Kidney (tissue), 13 donors: ENCODE measurements at regions not wholly inside any gene's neighbourhood (a gene's known extent, or its start where the extent isn't known, plus 50 kb on each side); places are given as distances from the start of the nearest gene placed in this dataset.
A peak's percentile ranks its signal among the peaks of the same experiment; 100 is the strongest.

Experiments used
- DNase-seq, 5 donors: peaks; one replicate each; pipeline ENCODE4 v3.0.0-alpha.2; 2013 to 2020
- FAIRE-seq: peaks from 2 replicates; lab custom pipeline; 2012; peaks lifted over from hg19 to GRCh38; lab: Jason Lieb, UNC
- H3K27ac ChIP-seq, 2 donors: one replicate each; pipeline ENCODE4 v1.7.0; 2013; ENCODE audit warnings: low read depth in 2 of 2, low read length in 2 of 2, inconsistent platforms in 1 of 2
- H3K27me3 ChIP-seq: one replicate; pipeline ENCODE4 v1.7.1; 2013; ENCODE audit warnings: low read length, inconsistent platforms; ENCODE audit not compliant: control insufficient read depth, insufficient read depth
- H3K36me3 ChIP-seq, 3 donors: one replicate each; pipeline versions ENCODE4 v1.7.0 to v1.7.1; 2013; ENCODE audit warnings: low read length in 3 of 3, control low read depth in 1 of 3, inconsistent platforms in 1 of 3; ENCODE audit not compliant: insufficient read depth in 3 of 3, control insufficient read depth in 2 of 3
- H3K4me1 ChIP-seq, 3 donors: one replicate each; pipeline versions ENCODE4 v1.7.0 to v1.7.1; 2013; ENCODE audit warnings: low read length in 3 of 3, inconsistent platforms in 1 of 3, low read depth in 1 of 3; ENCODE audit not compliant: control insufficient read depth in 2 of 3, insufficient read depth in 2 of 3
- H3K4me3 ChIP-seq, 3 donors: one replicate each; pipeline versions ENCODE4 v1.7.0 to v1.8.1; 2013; ENCODE audit warnings: low read length in 3 of 3, control low read depth in 1 of 3, inconsistent platforms in 1 of 3
- H3K9ac ChIP-seq, 3 donors: one replicate each; pipeline versions ENCODE4 v1.7.0 to v1.7.1; 2013; ENCODE audit warnings: low read length in 3 of 3, control low read depth in 1 of 3, inconsistent platforms in 1 of 3
- H3K9me3 ChIP-seq, 3 donors: one replicate each; pipeline versions ENCODE4 v1.7.0 to v1.7.1; 2013; ENCODE audit warnings: low read length in 3 of 3, control low read depth in 1 of 3, inconsistent platforms in 1 of 3; ENCODE audit not compliant: control insufficient read depth in 2 of 3, insufficient read depth in 1 of 3
- CTCF ChIP-seq: IDR thresholded peaks from 3 replicates; pipeline ENCODE4 v1.5.1; 2012; ENCODE audit warnings: mild to moderate bottlenecking, moderate library complexity, borderline replicate concordance; ENCODE audit not compliant: insufficient read depth; ENCODE audit errors: extremely low read depth
- intact Hi-C: fragments of 100-400 bp; cut with DNase I; formaldehyde crosslinking; loops from one replicate; pipeline ENCODE4 v1.11.1; 2022
- donor health status: control.
- donor health status: control.
- donor health status: control.
- donor health status: control.
- donor health status: control.
- donor health status: DM: yes; HTN: yes; CAD: no.
- donor health status: Normal renal cell carcinoma (clear cell type).

GRCh38 chr2:217371781-217372213 is 511.9 kb upstream of the TNP1 start:
- Histone ChIP-seq H3K9me3 (no peaks in the 10 kb centered on the region), H3K36me3 (no peaks in the 10 kb centered on the region), H3K4me1 (no peaks in the 10 kb centered on the region), H3K4me3 (no peak overlapping the region), H3K9ac (no peak overlapping the region), H3K27me3 (no peaks in the 10 kb centered on the region), H3K27ac (no peak overlapping the region)
- intact Hi-C loops: no loop called here
- DNase-seq: peak in 2 of 5 donors; percentile 27 to 40
- no peak for FAIRE-seq
- TF ChIP-seq CTCF: no peak

- no peak overlapping the region for H3K9ac ChIP-seq
- H3K36me3 ChIP-seq: no peaks in the 10 kb centered on the region
- intact Hi-C loops: no loop called here
- no peak overlapping the region for H3K27ac ChIP-seq
- no peak for DNase-seq
- no peak for FAIRE-seq
- H3K4me3 ChIP-seq: no peak overlapping the region
- H3K4me1 ChIP-seq: no peaks in the 10 kb centered on the region
- TF ChIP-seq CTCF: no peak
- H3K27me3 ChIP-seq: no peaks in the 10 kb centered on the region
- H3K9me3 ChIP-seq: no peaks in the 10 kb centered on the region
These were observed 510.5 kb upstream of the TNP1 start for GRCh38 chr2:217370391-217370790.

GRCh38 chr2:217367464-217367863 is 507.6 kb upstream of the TNP1 start:
- FAIRE-seq (no peak), DNase-seq (no peak)
- Histone ChIP-seq H3K27me3 (no peaks in the 10 kb centered on the region), H3K9me3 (no peaks in the 10 kb centered on the region), H3K4me3 (no peak overlapping the region), H3K4me1 (no peaks in the 10 kb centered on the region), H3K36me3 (no peaks in the 10 kb centered on the region), H3K27ac (no peak overlapping the region), H3K9ac (no peak overlapping the region)
- intact Hi-C loops: no loop called here
- TF ChIP-seq CTCF: no peak

GRCh38 chr2:217366966-217367365 is 507.1 kb upstream of the TNP1 start:
- peak in 2 of 5 donors; percentile 39 to 40 for DNase-seq
- H3K4me3 ChIP-seq: no peak overlapping the region
- H3K9me3 ChIP-seq: no peaks in the 10 kb centered on the region
- TF ChIP-seq CTCF: no peak
- FAIRE-seq: no peak
- no peaks in the 10 kb centered on the region for H3K27me3 ChIP-seq
- intact Hi-C loops: no loop called here
- H3K36me3 ChIP-seq: no peaks in the 10 kb centered on the region
- H3K9ac ChIP-seq: no peak overlapping the region
- H3K4me1 ChIP-seq: no peaks in the 10 kb centered on the region
- no peak overlapping the region for H3K27ac ChIP-seq
